ENCODE measurements at regions not wholly inside any gene's neighbourhood (a gene's known extent, or its start where the extent isn't known, plus 50 kb on each side); places are given as distances from the start of the nearest gene placed in this dataset.
"Not testable (repeated sequence)": the region's sequence is repeated elsewhere in the genome, so short reads cannot be mapped to it uniquely, and the experiment has no call there.

GRCh38 chr6:85130743-85131142 lies 319.1 kb upstream of the NT5E start:
- no peak for DNase-seq (ENCODE audit: low read depth in 4 of 4, low spot score in 1 of 4)

DNA sequence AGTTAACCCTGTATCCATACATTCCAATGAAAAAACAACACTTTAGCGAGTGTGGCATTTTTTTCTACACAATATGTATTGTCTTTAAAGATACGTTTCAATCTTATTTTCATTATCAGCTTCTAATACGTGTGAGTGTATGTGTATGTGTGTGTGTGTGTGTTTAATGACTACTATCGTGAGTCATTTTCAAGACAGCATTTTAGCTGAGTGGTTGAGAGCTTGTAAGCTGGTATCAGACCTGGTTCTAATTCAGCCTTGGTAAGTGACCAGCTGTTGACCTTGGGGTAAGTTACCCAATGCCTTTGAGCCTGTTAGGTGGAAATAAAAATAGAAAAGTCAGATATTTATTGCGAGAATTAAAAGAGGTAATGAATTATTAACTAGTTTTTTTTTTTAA lies 320.0 kb upstream of the NT5E start:
- no peak for DNase-seq (ENCODE audit: low read depth in 4 of 4, low spot score in 1 of 4)

DNA sequence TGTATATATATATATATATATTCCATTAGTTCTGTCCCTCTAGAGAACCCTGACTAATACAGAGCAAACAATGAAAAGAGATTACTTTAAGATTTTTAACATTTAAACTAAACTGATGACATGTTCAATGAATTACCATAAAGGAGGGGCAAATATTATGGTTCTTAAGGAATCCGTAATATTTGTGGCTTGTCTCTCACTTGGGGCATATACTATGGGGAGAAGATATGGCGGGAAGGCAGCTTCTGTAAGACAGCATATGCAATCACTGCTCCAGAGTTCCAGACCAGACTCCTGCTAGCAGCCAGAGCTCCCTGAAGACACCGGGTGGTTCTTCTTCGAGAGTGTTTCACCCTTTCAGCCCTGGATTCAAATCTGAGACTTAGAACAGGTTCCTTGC lies 321.1 kb upstream of the NT5E start:
- DNase-seq (ENCODE audit: low read depth in 4 of 4, low spot score in 1 of 4): no peak

- not testable (repeated sequence) for DNase-seq (ENCODE audit: low read depth in 4 of 4, low spot score in 1 of 4)
These were observed 321.6 kb upstream of the NT5E start for GRCh38 chr6:85128256-85128655.

- DNase-seq (ENCODE audit: low read depth in 4 of 4, low spot score in 1 of 4): no peak
These were observed 322.1 kb upstream of the NT5E start for GRCh38 chr6:85127696-85128243.

DNA sequence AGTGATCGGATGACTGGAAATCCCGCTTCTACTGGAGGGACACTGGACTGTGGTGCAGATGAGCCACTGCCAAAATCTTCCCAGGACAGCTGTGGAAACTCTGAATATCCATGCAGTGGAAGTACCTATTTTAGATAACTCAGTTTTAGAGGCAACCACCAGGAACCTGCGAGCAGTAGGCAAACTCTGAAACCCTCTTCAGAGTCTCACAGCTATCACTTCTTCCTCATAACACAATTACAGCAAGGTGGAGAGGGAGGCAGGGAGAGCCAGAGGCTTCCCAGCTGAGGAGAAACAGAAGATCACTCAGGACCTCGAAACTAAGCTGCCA lies 322.8 kb upstream of the NT5E start:
- DNase-seq (ENCODE audit: low read depth in 4 of 4, low spot score in 1 of 4): no peak

DNA sequence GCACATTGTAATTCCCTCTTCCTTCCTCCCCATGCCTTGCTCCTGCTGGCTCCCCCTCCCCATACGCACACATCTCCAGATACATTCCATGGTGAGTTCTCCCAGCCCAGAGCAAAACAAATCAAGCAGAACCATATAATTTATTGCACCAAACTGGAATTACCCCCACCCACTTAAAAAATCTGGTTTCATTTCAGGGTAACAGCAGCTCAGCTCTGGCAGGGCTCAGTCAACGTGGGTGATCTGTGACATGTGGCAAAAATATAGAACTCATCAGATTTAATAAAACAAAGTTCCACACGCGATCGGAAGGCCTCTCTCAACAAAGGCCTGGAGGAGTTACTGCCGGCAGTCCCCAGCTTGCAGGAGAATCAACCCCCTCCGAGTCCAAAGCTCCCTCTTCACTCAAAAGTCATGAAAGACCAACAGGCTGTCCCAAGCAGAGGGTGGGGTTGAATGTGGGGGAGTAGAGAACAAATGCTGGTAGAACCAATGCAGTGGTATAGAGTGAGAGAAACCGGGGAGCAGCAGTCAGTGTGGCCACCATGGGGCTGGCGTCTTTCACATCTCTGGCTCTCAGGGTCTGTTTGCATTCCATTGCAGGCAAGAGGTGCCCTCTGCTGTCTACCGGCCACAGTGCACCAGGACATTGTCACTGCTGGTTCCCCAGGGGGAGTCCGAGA lies 323.3 kb upstream of the NT5E start:
- DNase-seq (ENCODE audit: low read depth in 4 of 4, low spot score in 1 of 4): no peak

GRCh38 chr6:85125526-85125925 lies 324.4 kb upstream of the NT5E start:
- no peak for DNase-seq (ENCODE audit: low read depth in 4 of 4, low spot score in 1 of 4)

GRCh38 chr6:85124472-85125354 lies 325.2 kb upstream of the NT5E start:
- no peak for DNase-seq (ENCODE audit: low read depth in 4 of 4, low spot score in 1 of 4)

GRCh38 chr6:85121158-85121557 lies 328.7 kb upstream of the NT5E start:
- no peak for DNase-seq (ENCODE audit: low read depth in 4 of 4, low spot score in 1 of 4)

GRCh38 chr6:85118652-85119235 lies 331.1 kb upstream of the NT5E start:
- no peak for DNase-seq (ENCODE audit: low read depth in 4 of 4, low spot score in 1 of 4)

DNA sequence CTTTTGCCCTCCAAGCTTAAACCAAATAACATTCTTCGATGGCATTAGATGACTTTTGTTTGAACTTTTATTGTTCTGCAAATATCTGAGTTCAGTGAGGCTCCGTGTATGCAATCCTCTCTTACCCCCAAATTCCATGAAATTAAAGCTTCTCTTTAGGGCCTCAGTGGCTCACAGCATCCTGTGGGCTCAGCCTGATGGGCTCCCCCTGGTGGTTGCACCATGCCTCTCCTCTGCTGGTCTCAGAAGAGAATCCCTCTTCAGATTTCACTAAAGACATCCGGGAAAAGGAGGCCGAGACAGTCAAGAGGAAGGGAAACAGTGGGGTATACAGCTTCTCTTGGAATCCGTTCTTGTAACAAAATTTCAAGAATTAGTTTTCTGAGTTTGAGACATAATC lies 331.6 kb upstream of the NT5E start:
- DNase-seq (ENCODE audit: low read depth in 4 of 4, low spot score in 1 of 4): no peak

DNA sequence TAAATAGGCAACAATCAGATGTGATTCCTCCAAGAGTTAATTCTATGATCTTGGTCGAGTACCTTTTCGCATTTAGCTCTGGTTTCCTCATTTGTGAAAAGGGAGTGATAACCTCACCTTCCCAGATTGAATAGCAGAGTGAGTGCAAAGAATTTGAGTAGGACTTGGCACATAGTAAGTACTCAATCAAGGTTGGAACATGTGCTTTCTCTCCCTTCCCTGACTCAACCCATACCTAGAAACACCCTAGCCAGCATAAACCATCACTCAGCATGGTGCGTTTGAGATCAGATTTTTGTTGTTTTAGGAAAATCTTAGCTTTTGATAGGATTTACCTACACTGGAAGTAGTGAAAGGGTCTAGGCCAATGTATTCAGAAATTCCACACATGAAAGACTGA lies 333.4 kb upstream of the NT5E start:
- no peak for DNase-seq (ENCODE audit: low read depth in 4 of 4, low spot score in 1 of 4)

- no peak for DNase-seq (ENCODE audit: low read depth in 4 of 4, low spot score in 1 of 4)
These were observed 334.0 kb upstream of the NT5E start for GRCh38 chr6:85115876-85116275.

- DNase-seq (ENCODE audit: low read depth in 4 of 4, low spot score in 1 of 4): no peak
These were observed 334.5 kb upstream of the NT5E start for GRCh38 chr6:85115376-85115775.

DNA sequence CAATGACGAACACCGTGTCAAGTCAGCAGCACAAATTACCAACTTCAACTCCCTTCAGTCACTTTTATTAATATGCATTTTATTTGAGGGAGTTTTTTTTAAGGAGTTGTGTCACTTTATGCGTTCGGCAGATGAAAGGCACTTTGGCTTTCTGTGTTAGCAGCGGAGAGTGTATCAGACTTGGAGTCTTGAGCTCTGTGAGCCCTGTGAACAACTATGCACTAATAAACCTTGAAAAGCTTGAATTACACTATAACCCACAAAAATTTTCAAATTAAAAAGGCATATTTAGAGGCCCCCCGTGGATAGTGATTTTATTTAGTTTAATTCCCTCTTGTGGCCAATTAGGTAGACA lies 335.3 kb upstream of the NT5E start:
- DNase-seq (ENCODE audit: low read depth in 4 of 4, low spot score in 1 of 4): no peak

- DNase-seq (ENCODE audit: low read depth in 4 of 4, low spot score in 1 of 4): no peak
These were observed 335.8 kb upstream of the NT5E start for GRCh38 chr6:85113934-85114580.

GRCh38 chr6:85112540-85112939 lies 337.3 kb upstream of the NT5E start:
- no peak for DNase-seq (ENCODE audit: low read depth in 4 of 4, low spot score in 1 of 4)

DNA sequence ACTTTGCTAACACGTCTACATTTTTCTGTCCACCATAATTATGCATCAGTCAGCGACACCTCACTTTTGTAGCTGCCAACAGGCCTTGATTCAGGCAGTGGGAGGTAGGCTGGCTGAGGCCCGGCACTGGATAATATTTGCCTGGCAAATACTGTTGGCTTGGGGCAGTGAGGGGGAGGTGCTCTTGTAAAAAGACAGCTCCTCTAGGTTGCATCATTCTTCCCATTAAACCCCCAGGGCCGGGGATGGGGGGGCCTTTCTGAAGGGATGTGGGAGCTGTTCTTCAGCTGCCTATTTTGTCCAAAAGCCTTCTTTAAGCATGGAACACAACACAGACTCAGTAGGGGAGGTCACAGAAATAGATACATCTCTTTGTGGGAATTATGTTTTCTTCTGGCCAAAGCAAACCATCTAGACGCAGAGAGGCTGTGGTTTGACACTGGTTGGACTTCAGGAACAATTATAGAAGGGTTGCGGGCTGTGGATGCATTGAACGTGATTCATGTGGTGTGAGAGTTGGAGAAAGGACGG lies 338.3 kb upstream of the NT5E start:
- DNase-seq (ENCODE audit: low read depth in 4 of 4, low spot score in 1 of 4): no peak

DNA sequence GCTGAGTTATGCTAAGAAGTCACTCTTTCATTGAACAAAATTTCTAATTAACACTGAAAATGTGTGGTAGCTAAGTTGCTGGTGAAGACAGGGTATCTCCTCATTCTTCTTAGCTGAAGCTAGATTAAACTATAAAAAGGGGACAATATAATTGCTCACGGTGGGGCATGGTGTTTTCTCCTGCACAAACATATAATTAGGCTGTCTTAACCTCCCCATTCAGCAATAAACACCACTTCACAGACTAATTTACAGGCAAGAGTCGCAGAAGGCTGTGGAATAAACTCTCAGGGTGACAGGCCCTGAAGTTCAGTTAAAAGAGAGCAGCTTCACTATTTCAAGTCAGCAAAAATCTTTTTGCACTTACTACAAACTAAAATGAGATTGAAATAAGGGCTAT lies 338.9 kb upstream of the NT5E start:
- DNase-seq (ENCODE audit: low read depth in 4 of 4, low spot score in 1 of 4): no peak

DNA sequence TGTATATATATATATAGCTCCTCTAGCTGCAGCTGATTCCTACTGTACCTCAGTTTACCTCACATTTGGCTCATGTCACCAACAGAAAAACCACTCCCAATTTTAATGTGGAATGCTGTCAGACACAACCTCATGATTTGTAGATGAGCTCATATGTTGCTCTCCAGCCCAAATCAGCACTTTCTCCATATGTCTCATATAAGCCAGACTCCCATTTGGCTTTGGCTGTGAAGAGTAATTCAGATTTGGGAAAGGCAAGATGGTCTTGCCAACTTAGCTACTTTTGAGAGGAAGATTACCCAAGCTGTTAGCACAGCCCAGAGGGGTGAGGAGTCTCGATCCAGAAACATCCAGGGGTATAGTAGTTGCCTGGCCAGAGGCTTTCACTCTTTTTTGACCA lies 342.2 kb upstream of the NT5E start:
- DNase-seq (ENCODE audit: low read depth in 4 of 4, low spot score in 1 of 4): no peak
